ENCODE measurements at regions not wholly inside any gene's neighbourhood (a gene's known extent, or its start where the extent isn't known, plus 50 kb on each side); places are given as distances from the start of the nearest gene placed in this dataset.

DNA sequence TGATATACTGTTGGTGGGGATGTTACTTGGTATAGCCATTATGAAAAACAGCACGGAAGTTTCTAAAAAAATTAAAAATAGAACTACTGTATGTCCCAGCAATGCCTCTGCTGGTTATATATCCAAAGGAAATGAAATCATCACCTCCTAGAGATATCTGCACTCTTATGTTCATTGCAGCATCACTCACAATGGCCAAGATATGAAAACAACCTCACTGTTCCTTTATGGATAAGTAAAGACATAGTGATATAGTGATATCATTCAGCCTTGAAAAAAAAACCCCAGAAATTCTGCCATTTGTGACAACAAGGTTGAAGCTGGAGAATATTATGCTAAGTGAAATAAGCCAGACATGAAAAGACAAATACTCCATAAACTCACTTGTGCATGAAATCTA, 543.8 kb upstream of the SLIT2 start:
- peaks cover 0 to 31% (median 15%) of the 10 kb centered on the region in 4 donors for H3K4me1 ChIP-seq
- H3K36me3 ChIP-seq: no peaks in the 10 kb centered on the region
- no peak overlapping the region for H3K4me3 ChIP-seq
- TF ChIP-seq POLR2AphosphoS5 (IDR thresholded peaks at IDR 0.05): no peak
- no peak for TF ChIP-seq POLR2A (IDR thresholded peaks at IDR 0.05)
- TF ChIP-seq EP300 (IDR thresholded peaks at IDR 0.05): no peak
- TF ChIP-seq CTCF (IDR thresholded peaks at IDR 0.05): no peak
- no peaks in the 10 kb centered on the region for H3K27me3 ChIP-seq
- 87 to 96% methylated on average over 1 of the region's 1 CpG for WGBS, 2 donors
- intact Hi-C loops (cut with DNase I): no loop called here
- H3K9me3 ChIP-seq: no peaks in the 10 kb centered on the region
- no peak overlapping the region for H3K27ac ChIP-seq
- DNase-seq: no peak

- no peaks in the 10 kb centered on the region for H3K36me3 ChIP-seq
- WGBS, 2 donors: 40 to 71% methylated on average over 4 of the region's 4 CpGs
- peaks cover 0 to 8% (median 7%) of the 10 kb centered on the region in 4 donors for H3K4me1 ChIP-seq
- no peaks in the 10 kb centered on the region for H3K27me3 ChIP-seq
- DNase-seq: no peak
- no peak overlapping the region for H3K27ac ChIP-seq
- H3K4me3 ChIP-seq: no peak overlapping the region
- H3K9me3 ChIP-seq: no peaks in the 10 kb centered on the region
- intact Hi-C loops (cut with DNase I): no loop called here
- TF ChIP-seq EP300 (IDR thresholded peaks at IDR 0.05) (no peak), POLR2A (IDR thresholded peaks at IDR 0.05) (no peak), CTCF (IDR thresholded peaks at IDR 0.05) (no peak), POLR2AphosphoS5 (IDR thresholded peaks at IDR 0.05) (no peak)
Observed at GRCh38 chr4:19703391-19703790, 548.3 kb upstream of the SLIT2 start.

DNA sequence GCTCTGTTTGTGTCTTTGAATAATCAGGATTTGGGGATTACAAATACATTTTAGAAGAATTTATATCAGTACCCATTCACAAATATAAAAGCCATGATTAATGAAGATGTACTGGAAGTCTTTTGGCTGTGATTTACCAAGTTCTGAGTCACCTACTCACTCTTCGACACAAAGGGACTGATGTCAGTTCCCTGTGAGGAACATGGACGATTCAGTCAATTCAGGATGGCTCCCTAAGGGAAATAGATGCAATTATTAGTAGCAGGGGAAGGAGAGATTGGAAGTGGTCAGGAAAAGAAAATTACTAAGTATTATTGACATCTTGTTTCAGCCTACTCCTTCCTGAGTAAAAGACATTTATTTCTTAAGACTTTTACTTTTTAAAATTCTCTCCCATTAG, 550.7 kb upstream of the SLIT2 start:
- no peaks in the 10 kb centered on the region for H3K4me1 ChIP-seq
- DNase-seq: no peak
- intact Hi-C loops (cut with DNase I): no loop called here
- H3K9me3 ChIP-seq: no peaks in the 10 kb centered on the region
- no peak overlapping the region for H3K27ac ChIP-seq
- H3K4me3 ChIP-seq: no peak overlapping the region
- 61 to 67% methylated on average over 2 of the region's 2 CpGs for WGBS, 2 donors
- H3K36me3 ChIP-seq: no peaks in the 10 kb centered on the region
- no peaks in the 10 kb centered on the region for H3K27me3 ChIP-seq
- TF ChIP-seq POLR2A (IDR thresholded peaks at IDR 0.05) (no peak), POLR2AphosphoS5 (IDR thresholded peaks at IDR 0.05) (no peak), CTCF (IDR thresholded peaks at IDR 0.05) (no peak)

GRCh38 chr4:19698961-19699360, 552.7 kb upstream of the SLIT2 start:
- Histone ChIP-seq H3K36me3 (no peaks in the 10 kb centered on the region), H3K4me1 (peaks cover 0 to 7% (median 2%) of the 10 kb centered on the region in 4 donors), H3K27ac (no peak overlapping the region), H3K27me3 (no peaks in the 10 kb centered on the region), H3K9me3 (no peaks in the 10 kb centered on the region), H3K4me3 (no peak overlapping the region)
- intact Hi-C loops (cut with DNase I): no loop called here
- no peak for DNase-seq
- WGBS, 2 donors: 93 to 96% methylated on average over 1 of the region's 1 CpG
- no peak for TF ChIP-seq POLR2AphosphoS5 (IDR thresholded peaks at IDR 0.05)
- TF ChIP-seq POLR2A (IDR thresholded peaks at IDR 0.05): no peak
- no peak for TF ChIP-seq CTCF (IDR thresholded peaks at IDR 0.05)
- no peak for TF ChIP-seq EP300 (IDR thresholded peaks at IDR 0.05)

DNA sequence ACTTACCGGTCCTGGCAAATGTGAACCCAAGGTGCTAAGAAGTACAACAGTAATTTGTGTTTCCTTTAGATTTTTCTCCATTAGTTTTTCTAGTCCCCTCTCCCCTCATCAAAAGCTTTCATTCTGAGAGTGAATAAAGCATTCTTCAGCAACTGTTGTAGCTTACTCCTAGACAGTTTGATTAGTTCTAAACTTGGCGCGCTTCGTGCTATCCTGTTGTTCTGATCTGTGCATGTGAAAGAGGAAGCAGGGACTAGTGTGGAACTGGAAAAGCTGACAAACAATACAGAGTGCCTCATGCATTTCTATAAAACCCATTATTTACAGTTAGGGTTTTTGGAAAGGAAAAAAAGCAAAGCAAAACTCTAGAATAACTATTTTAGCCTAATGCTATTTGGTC, 556.9 kb upstream of the SLIT2 start:
- Histone ChIP-seq H3K27me3 (no peaks in the 10 kb centered on the region), H3K27ac (peak overlapping the region in 2 of 4 donors; percentile 5 to 13), H3K4me3 (no peak overlapping the region), H3K4me1 (peaks cover 0 to 8% (median 3%) of the 10 kb centered on the region in 4 donors), H3K9me3 (no peaks in the 10 kb centered on the region), H3K36me3 (no peaks in the 10 kb centered on the region)
- no peak for TF ChIP-seq POLR2A (IDR thresholded peaks at IDR 0.05)
- no peak for TF ChIP-seq POLR2AphosphoS5 (IDR thresholded peaks at IDR 0.05)
- no peak for TF ChIP-seq EP300 (IDR thresholded peaks at IDR 0.05)
- TF ChIP-seq CTCF (IDR thresholded peaks at IDR 0.05): no peak
- no peak for DNase-seq
- WGBS, 2 donors: 48 to 87% methylated on average over 4 of the region's 4 CpGs
- intact Hi-C loops (cut with DNase I): no loop called here

Data from sigmoid colon (tissue), 6 donors.